Keratinocyte (primary cell): ENCODE measurements at regions not wholly inside any gene's neighbourhood (a gene's known extent, or its start where the extent isn't known, plus 50 kb on each side); places are given as distances from the start of the nearest gene placed in this dataset.

Experiments
- EZH2 ChIP-seq: IDR thresholded peaks from one replicate; pipeline ENCODE4 v1.6.1; 2012; ENCODE audit warnings: inconsistent platforms, mild to moderate bottlenecking, low read length, moderate library complexity
- TF ChIP-seq, protein P1 (sequence below), 3 experiments: IDR thresholded peaks in 1 of 3; conservative IDR thresholded peaks in 1 of 3; optimal IDR thresholded peaks in 1 of 3; 2 replicates in 2 of 3; 3 replicates in 1 of 3; pipeline versions ENCODE3 to v1.5.1; 2011; ENCODE audit warnings: low read length in 3 of 3, mild to moderate bottlenecking in 3 of 3, moderate library complexity in 2 of 3, control low read depth in 1 of 3, inconsistent platforms in 1 of 3; ENCODE audit not compliant: insufficient read depth in 2 of 3; ENCODE audit errors: extremely low read depth in 1 of 3

DNA sequence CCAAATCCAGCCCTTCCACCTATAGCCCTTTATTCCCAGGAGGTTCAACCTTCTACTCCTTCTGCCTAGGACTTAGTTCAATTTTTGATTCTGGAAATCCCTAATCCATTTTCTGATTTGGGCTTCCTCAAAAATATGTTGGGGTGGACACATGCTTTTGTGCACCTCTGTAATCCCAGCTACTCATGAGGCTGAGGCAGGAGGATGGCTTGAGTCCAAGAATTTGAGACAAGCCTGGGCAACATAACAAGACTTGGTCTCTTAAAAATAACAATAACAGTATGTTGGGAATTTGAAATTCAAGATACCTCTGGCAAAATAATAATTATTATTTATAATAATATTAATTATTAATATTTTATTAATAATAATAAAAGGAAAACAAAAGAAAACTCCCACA is 188.7 kb upstream of the TLE4 start:
- TF ChIP-seq, protein P1, sequence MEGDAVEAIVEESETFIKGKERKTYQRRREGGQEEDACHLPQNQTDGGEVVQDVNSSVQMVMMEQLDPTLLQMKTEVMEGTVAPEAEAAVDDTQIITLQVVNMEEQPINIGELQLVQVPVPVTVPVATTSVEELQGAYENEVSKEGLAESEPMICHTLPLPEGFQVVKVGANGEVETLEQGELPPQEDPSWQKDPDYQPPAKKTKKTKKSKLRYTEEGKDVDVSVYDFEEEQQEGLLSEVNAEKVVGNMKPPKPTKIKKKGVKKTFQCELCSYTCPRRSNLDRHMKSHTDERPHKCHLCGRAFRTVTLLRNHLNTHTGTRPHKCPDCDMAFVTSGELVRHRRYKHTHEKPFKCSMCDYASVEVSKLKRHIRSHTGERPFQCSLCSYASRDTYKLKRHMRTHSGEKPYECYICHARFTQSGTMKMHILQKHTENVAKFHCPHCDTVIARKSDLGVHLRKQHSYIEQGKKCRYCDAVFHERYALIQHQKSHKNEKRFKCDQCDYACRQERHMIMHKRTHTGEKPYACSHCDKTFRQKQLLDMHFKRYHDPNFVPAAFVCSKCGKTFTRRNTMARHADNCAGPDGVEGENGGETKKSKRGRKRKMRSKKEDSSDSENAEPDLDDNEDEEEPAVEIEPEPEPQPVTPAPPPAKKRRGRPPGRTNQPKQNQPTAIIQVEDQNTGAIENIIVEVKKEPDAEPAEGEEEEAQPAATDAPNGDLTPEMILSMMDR (optimal IDR thresholded peaks at IDR 0.05 in 1 of 3, IDR thresholded peaks at IDR 0.05 in 1 of 3, conservative IDR thresholded peaks at IDR 0.05 in 1 of 3; ENCODE audit: extremely low read depth in 1 of 3, insufficient read depth in 2 of 3, low read length in 3 of 3): no peak
- no peak for TF ChIP-seq EZH2
